SK-N-SH treated with all-trans-retinoic acid at 6 μM for 48 hours (cell line): ENCODE measurements at regions not wholly inside any gene's neighbourhood (a gene's known extent, or its start where the extent isn't known, plus 50 kb on each side); places are given as distances from the start of the nearest gene placed in this dataset.

Experiments
- ARNTL ChIP-seq: fragments of 450-650 bp; formaldehyde crosslinking; IDR thresholded peaks from 2 replicates; pipeline ENCODE4 v1.5.0; 2020; ENCODE audit warnings: low read depth, mild to moderate bottlenecking, moderate library complexity, borderline replicate concordance
- CREB5 ChIP-seq: fragments of 250-450 bp; sonication (Bioruptor Pico); IDR thresholded peaks from 2 replicates; pipeline ENCODE4 v1.5.1; 2020; ENCODE audit warnings: low read depth, mild to moderate bottlenecking, moderate library complexity
- RARB ChIP-seq: fragments of 250-450 bp; sonication (Bioruptor Pico); IDR thresholded peaks from 2 replicates; pipeline ENCODE4 v1.8.0; 2021; ENCODE audit warnings: mild to moderate bottlenecking, moderate library complexity
- ZC3H10 ChIP-seq: fragments of 250-450 bp; sonication (Bioruptor Pico); IDR thresholded peaks from 2 replicates; pipeline ENCODE4 v1.5.1; 2021; ENCODE audit warnings: mild to moderate bottlenecking, moderate library complexity
- ZFP30 ChIP-seq: fragments of 450-650 bp; formaldehyde crosslinking; IDR thresholded peaks from 2 replicates; pipeline ENCODE4 v1.5.0; 2022; ENCODE audit warnings: mild to moderate bottlenecking, moderate library complexity

- TF ChIP-seq ARNTL (CRISPR knock-in tag) (no peak), ZC3H10 (CRISPR knock-in tag) (no peak), RARB (CRISPR knock-in tag) (no peak), CREB5 (no peak), ZFP30 (CRISPR knock-in tag) (no peak)
These were observed 302.9 kb upstream of the TCF21 start for GRCh38 chr6:133585978-133586377.
